Chondrocyte (in vitro differentiated cells): ENCODE measurements at regions not wholly inside any gene's neighbourhood (a gene's known extent, or its start where the extent isn't known, plus 50 kb on each side); places are given as distances from the start of the nearest gene placed in this dataset.

Experiments used
- DNase-seq: peaks from one replicate; pipeline ENCODE4 v3.0.0; 2021; ENCODE audit warnings: mixed read lengths, low spot score
- H3K27ac Mint-ChIP-seq: one replicate; pipeline ENCODE4 v1.8.0; 2021; ENCODE audit warnings: mild to moderate bottlenecking, moderate library complexity, mixed read lengths; ENCODE audit not compliant: unreplicated experiment
- H3K27me3 Mint-ChIP-seq: 2 replicates; pipeline ENCODE4 v1.8.0; 2021; ENCODE audit warnings: low read depth, mixed read lengths
- H3K36me3 Mint-ChIP-seq: 2 replicates; pipeline ENCODE4 v1.8.0; 2021; ENCODE audit warnings: low read depth, mixed read lengths
- H3K4me1 Mint-ChIP-seq: 2 replicates; pipeline ENCODE4 v1.8.0; 2021; ENCODE audit warnings: low read depth, mild to moderate bottlenecking, mixed read lengths
- H3K4me3 Mint-ChIP-seq: one replicate; pipeline ENCODE4 v1.8.0; 2021; ENCODE audit warnings: mild to moderate bottlenecking, moderate library complexity, mixed read lengths; ENCODE audit not compliant: unreplicated experiment
- H3K9me3 Mint-ChIP-seq: 2 replicates; pipeline ENCODE4 v1.8.0; 2021; ENCODE audit warnings: low read depth, mixed read lengths
- TF ChIP-seq, protein P1 (sequence below): fragments of 200-600 bp; sonication (generic); IDR thresholded peaks from 2 replicates; pipeline ENCODE4 v1.5.0; 2021; ENCODE audit warnings: antibody characterized with exemption, mild to moderate bottlenecking, moderate library complexity

DNA sequence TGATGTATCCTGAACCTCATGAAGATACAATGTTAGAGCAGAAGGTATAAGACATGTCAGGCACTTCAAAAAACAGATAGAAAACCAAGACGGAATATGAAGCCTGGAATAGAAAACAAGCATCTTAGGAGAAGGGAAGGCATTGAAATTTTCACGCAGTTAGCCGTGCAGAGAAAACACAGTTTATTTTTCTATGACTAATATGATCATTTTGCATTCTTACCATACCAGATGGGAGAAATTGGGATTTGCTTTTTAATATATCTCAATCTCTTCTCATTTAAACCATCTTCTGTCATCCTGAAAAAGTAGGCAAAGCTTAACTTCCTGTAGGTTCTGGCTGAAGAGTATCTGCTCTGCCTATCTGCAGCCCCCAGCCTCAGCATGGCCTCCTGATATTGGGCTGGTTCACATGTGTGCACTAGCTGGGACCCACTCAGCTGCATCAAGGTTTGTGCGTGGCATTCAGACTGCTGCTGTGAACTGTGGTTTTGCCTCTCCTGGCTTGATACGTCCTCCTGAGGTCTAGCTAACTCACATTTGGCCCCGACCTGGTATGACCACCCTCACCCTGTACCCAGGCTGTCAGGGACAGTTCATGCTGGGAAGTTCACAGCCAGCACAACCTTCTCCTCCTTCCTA is 392.5 kb upstream of the SASH1 start:
- TF ChIP-seq, protein P1, sequence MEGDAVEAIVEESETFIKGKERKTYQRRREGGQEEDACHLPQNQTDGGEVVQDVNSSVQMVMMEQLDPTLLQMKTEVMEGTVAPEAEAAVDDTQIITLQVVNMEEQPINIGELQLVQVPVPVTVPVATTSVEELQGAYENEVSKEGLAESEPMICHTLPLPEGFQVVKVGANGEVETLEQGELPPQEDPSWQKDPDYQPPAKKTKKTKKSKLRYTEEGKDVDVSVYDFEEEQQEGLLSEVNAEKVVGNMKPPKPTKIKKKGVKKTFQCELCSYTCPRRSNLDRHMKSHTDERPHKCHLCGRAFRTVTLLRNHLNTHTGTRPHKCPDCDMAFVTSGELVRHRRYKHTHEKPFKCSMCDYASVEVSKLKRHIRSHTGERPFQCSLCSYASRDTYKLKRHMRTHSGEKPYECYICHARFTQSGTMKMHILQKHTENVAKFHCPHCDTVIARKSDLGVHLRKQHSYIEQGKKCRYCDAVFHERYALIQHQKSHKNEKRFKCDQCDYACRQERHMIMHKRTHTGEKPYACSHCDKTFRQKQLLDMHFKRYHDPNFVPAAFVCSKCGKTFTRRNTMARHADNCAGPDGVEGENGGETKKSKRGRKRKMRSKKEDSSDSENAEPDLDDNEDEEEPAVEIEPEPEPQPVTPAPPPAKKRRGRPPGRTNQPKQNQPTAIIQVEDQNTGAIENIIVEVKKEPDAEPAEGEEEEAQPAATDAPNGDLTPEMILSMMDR, result no peak
- H3K4me3 Mint-ChIP-seq, result peak overlapping the region; percentile 31
- H3K9me3 Mint-ChIP-seq, result peaks cover under 1% of the 10 kb centered on the region
- peaks cover under 1% of the 10 kb centered on the region for H3K36me3 Mint-ChIP-seq
- H3K27ac Mint-ChIP-seq, result peak overlapping the region; percentile 89
- no peak for DNase-seq
- H3K27me3 Mint-ChIP-seq, result no peaks in the 10 kb centered on the region
- H3K4me1 Mint-ChIP-seq, result peaks cover 48% of the 10 kb centered on the region

DNA sequence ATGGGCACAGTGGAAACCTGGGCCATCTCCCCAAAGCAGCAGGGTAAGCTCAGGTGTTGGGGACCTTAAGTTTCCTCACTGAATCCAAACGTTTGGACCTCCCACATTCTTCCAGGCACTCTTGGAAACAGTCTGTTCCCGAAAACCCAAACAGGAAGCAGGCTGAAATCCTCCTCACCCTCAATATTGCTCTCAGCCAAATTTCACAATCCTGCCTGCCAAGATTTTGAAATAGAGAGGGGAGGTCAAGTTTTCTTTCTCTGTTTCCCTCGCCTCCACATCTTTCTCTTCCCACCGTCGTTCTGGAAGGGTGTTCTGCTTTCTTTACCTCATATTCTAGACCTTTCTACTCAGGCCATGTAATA is 392.0 kb upstream of the SASH1 start:
- Mint-ChIP-seq H3K9me3 (no peaks in the 10 kb centered on the region), H3K4me3 (peak overlapping the region; percentile 31), H3K27me3 (no peaks in the 10 kb centered on the region), H3K4me1 (peaks cover 48% of the 10 kb centered on the region), H3K27ac (peak overlapping the region; percentile 89), H3K36me3 (no peaks in the 10 kb centered on the region)
- TF ChIP-seq, protein P1, result no peak
- DNase-seq, result no peak

DNA sequence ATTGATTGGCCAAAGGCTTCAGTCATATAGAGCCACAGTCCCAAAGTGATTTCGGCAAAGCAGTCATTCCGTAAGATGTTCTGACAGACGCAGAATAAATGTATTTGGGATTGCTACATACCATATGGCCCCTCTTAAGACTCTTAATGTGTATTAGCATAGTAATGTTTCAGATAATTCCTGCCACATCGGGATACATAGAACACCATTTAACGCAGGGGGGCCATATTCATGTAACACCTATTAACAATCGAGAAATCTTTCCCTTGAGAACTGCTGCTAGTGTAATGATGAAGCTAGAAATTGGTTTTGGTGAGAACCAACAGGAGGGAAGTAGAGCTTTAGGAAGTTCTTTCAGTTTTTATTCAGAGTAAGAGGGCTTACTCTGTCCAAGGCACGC is 390.9 kb upstream of the SASH1 start:
- no peaks in the 10 kb centered on the region for H3K36me3 Mint-ChIP-seq
- H3K27me3 Mint-ChIP-seq, result no peaks in the 10 kb centered on the region
- no peak overlapping the region for H3K4me3 Mint-ChIP-seq
- H3K27ac Mint-ChIP-seq, result peak overlapping the region; percentile 89
- TF ChIP-seq, protein P1, result no peak
- no peak for DNase-seq
- no peaks in the 10 kb centered on the region for H3K9me3 Mint-ChIP-seq
- peaks cover 47% of the 10 kb centered on the region for H3K4me1 Mint-ChIP-seq

DNA sequence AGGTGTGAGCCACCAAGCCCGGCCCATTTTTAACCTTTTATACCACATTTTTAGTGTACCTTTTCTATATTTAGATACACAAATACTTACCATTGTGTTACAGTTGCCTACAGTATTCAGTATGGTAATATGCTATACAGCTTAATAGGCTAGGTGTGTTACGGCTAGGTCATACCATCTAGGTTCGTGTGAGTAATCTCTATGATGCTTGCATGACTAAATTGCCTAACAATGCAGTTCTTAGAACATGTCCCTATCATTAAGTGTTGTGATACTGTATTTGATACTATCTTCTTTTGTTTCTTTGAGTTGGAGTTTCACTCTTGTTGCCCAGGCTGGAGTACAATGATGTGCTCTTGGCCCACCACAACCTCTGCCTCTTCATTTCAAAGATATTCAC is 387.7 kb upstream of the SASH1 start:
- H3K9me3 Mint-ChIP-seq, result no peaks in the 10 kb centered on the region
- H3K4me3 Mint-ChIP-seq, result no peak overlapping the region
- no peak for DNase-seq
- TF ChIP-seq, protein P1, result no peak
- H3K36me3 Mint-ChIP-seq, result no peaks in the 10 kb centered on the region
- peaks cover 23% of the 10 kb centered on the region for H3K4me1 Mint-ChIP-seq
- no peak overlapping the region for H3K27ac Mint-ChIP-seq
- H3K27me3 Mint-ChIP-seq, result no peaks in the 10 kb centered on the region

DNA sequence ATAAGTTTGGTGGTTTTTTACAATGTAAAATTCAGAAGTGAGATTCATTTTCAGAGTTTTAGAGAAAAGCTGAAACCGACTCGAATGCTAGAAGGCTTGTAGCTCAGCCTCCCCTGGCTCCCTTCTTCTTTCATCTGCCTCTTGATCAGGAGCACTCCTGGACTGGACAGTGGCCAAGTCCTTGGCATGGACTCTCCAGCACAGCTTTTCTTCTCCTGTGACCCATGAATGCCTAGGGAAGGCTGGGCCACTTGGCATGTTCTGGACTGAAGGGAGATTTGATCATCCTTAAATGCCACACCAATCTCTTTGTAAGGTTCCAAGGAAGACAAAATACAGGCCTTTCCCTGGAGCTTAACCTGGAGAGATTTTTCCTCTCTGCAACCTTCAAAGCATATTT is 384.0 kb upstream of the SASH1 start:
- Mint-ChIP-seq H3K36me3 (no peaks in the 10 kb centered on the region), H3K4me1 (peaks cover 17% of the 10 kb centered on the region), H3K4me3 (no peak overlapping the region), H3K27ac (peak overlapping the region; percentile 22), H3K27me3 (no peaks in the 10 kb centered on the region), H3K9me3 (no peaks in the 10 kb centered on the region)
- DNase-seq, result no peak
- TF ChIP-seq, protein P1, result no peak
